Keratinocyte (primary cell): ENCODE measurements at regions not wholly inside any gene's neighbourhood (a gene's known extent, or its start where the extent isn't known, plus 50 kb on each side); places are given as distances from the start of the nearest gene placed in this dataset.

Source experiments
- DNase-seq: peaks from one replicate; pipeline ENCODE4 v3.0.0-alpha.2; 2011; ENCODE audit warnings: low read depth, missing footprints, low spot score
- FAIRE-seq: peaks from 2 replicates; lab custom pipeline; 2011; peaks lifted over from hg19 to GRCh38; lab: Jason Lieb, UNC
- H2AFZ ChIP-seq: 2 replicates; pipeline ENCODE4 v1.6.0; 2012; ENCODE audit warnings: low read length, control low read depth, inconsistent platforms; ENCODE audit not compliant: control insufficient read depth
- H3K27ac ChIP-seq: 2 replicates; pipeline ENCODE4 v1.5.1; 2011; ENCODE audit warnings: low read length; ENCODE audit not compliant: control insufficient read depth, insufficient read depth
- H3K27me3 ChIP-seq: 3 replicates; pipeline ENCODE4 v1.6.0; 2011; ENCODE audit warnings: low read length; ENCODE audit not compliant: control insufficient read depth, insufficient read depth; ENCODE audit errors: extremely low read depth
- H3K36me3 ChIP-seq, 2 experiments: 2 replicates in 1 of 2; 3 replicates in 1 of 2; pipeline ENCODE4 v1.5.1; 2011; ENCODE audit warnings: low read length in 2 of 2, mild to moderate bottlenecking in 1 of 2; ENCODE audit not compliant: control insufficient read depth in 2 of 2, insufficient read depth in 2 of 2; ENCODE audit errors: extremely low read depth in 1 of 2
- H3K4me1 ChIP-seq: 3 replicates; pipeline ENCODE4 v1.5.1; 2011; ENCODE audit warnings: low read length; ENCODE audit not compliant: control insufficient read depth, insufficient read depth; ENCODE audit errors: extremely low read depth
- H3K4me2 ChIP-seq: 3 replicates; pipeline ENCODE4 v1.6.0; 2011; ENCODE audit warnings: low read depth, low read length; ENCODE audit not compliant: control insufficient read depth, insufficient read depth; ENCODE audit errors: extremely low read depth
- H3K4me3 ChIP-seq, 3 experiments: fragments of 200-600 bp in 1 of 3; sonication (generic) in 1 of 3; 2 replicates in 2 of 3; 3 replicates in 1 of 3; pipeline ENCODE4 v1.5.1; 2011 to 2016; ENCODE audit warnings: low read length in 3 of 3, mild to moderate bottlenecking in 3 of 3, control low read depth in 2 of 3, inconsistent platforms in 1 of 3, low read depth in 1 of 3, mixed read lengths in 1 of 3, mixed run types in 1 of 3, moderate library complexity in 1 of 3; ENCODE audit not compliant: control insufficient read depth in 2 of 3, insufficient read depth in 2 of 3; ENCODE audit errors: extremely low read depth in 1 of 3
- H3K79me2 ChIP-seq: 2 replicates; pipeline ENCODE4 v1.6.0; 2012; ENCODE audit warnings: low read length; ENCODE audit not compliant: control insufficient read depth, insufficient read depth
- H3K9ac ChIP-seq: 3 replicates; pipeline ENCODE4 v1.6.0; 2011; ENCODE audit warnings: low read length; ENCODE audit not compliant: control insufficient read depth, insufficient read depth; ENCODE audit errors: extremely low read depth
- H3K9me1 ChIP-seq: 3 replicates; pipeline ENCODE4 v1.6.0; 2011; ENCODE audit warnings: low read length; ENCODE audit not compliant: control insufficient read depth, insufficient read depth; ENCODE audit errors: extremely low read depth
- H3K9me3 ChIP-seq: 2 replicates; pipeline ENCODE4 v1.5.1; 2012; ENCODE audit warnings: low read depth, low read length; ENCODE audit not compliant: control insufficient read depth
- H4K20me1 ChIP-seq: 3 replicates; pipeline ENCODE4 v1.6.0; 2011; ENCODE audit warnings: low read length; ENCODE audit not compliant: control insufficient read depth, insufficient read depth; ENCODE audit errors: extremely low read depth
- CTCF ChIP-seq, 3 experiments: IDR thresholded peaks in 1 of 3; conservative IDR thresholded peaks in 1 of 3; optimal IDR thresholded peaks in 1 of 3; 2 replicates in 2 of 3; 3 replicates in 1 of 3; pipeline versions ENCODE3 to v1.5.1; 2011; ENCODE audit warnings: low read length in 3 of 3, mild to moderate bottlenecking in 3 of 3, moderate library complexity in 2 of 3, control low read depth in 1 of 3, inconsistent platforms in 1 of 3; ENCODE audit not compliant: insufficient read depth in 2 of 3; ENCODE audit errors: extremely low read depth in 1 of 3
- EZH2 ChIP-seq: IDR thresholded peaks from one replicate; pipeline ENCODE4 v1.6.1; 2012; ENCODE audit warnings: inconsistent platforms, mild to moderate bottlenecking, low read length, moderate library complexity
- dilution Hi-C: fragments of 300-500 bp; cut with MboI; formaldehyde crosslinking; loops from one replicate; pipeline ENCODE4 v1.7.0; 2020; ENCODE audit warnings: low sequenced_read_pairs; ENCODE audit not compliant: extremely low pct_ligation_motif_present

- Histone ChIP-seq H2AFZ (no peak overlapping the region), H3K9ac (no peak overlapping the region)
- no peak for DNase-seq
Measured at GRCh38 chr3:57003676-57004075, 56.8 kb upstream of the SPATA12 start.

GRCh38 chr3:57001356-57001755, 59.1 kb upstream of the SPATA12 start:
- FAIRE-seq: no peak
- Histone ChIP-seq H3K4me3 (no peak overlapping the region), H4K20me1 (no peaks in the 10 kb centered on the region), H3K79me2 (no peaks in the 10 kb centered on the region), H3K4me1 (peaks cover 26% of the 10 kb centered on the region), H3K27me3 (no peaks in the 10 kb centered on the region), H3K4me2 (no peak overlapping the region), H3K27ac (no peak overlapping the region), H3K9me1 (no peaks in the 10 kb centered on the region), H3K36me3 (no peaks in the 10 kb centered on the region), H2AFZ (no peak overlapping the region), H3K9ac (no peak overlapping the region), H3K9me3 (no peaks in the 10 kb centered on the region)
- no peak for DNase-seq
- dilution Hi-C loops: no loop called here
- no peak for TF ChIP-seq CTCF (optimal IDR thresholded peaks at IDR 0.05 in 1 of 3, IDR thresholded peaks at IDR 0.05 in 1 of 3, conservative IDR thresholded peaks at IDR 0.05 in 1 of 3; ENCODE audit: extremely low read depth in 1 of 3, insufficient read depth in 2 of 3, low read length in 3 of 3)
- TF ChIP-seq EZH2: no peak

More at GRCh38 chr3:57003676-57004075, 56.8 kb upstream of the SPATA12 start:
- H3K9me1 ChIP-seq: no peaks in the 10 kb centered on the region
- H3K4me1 ChIP-seq: peaks cover 45% of the 10 kb centered on the region
- no peaks in the 10 kb centered on the region for H3K36me3 ChIP-seq
- H3K4me2 ChIP-seq: peak overlapping the region; percentile 68
- FAIRE-seq: peak; percentile 43
- no peaks in the 10 kb centered on the region for H3K27me3 ChIP-seq
- TF ChIP-seq EZH2: no peak
- TF ChIP-seq CTCF (optimal IDR thresholded peaks at IDR 0.05 in 1 of 3, IDR thresholded peaks at IDR 0.05 in 1 of 3, conservative IDR thresholded peaks at IDR 0.05 in 1 of 3; ENCODE audit: extremely low read depth in 1 of 3, insufficient read depth in 2 of 3, low read length in 3 of 3): no peak
- H4K20me1 ChIP-seq: no peaks in the 10 kb centered on the region
- H3K4me3 ChIP-seq: no peak overlapping the region
- dilution Hi-C loops: no loop called here
- H3K79me2 ChIP-seq: no peaks in the 10 kb centered on the region
- H3K9me3 ChIP-seq: no peaks in the 10 kb centered on the region
- peak overlapping the region; percentile 23 for H3K27ac ChIP-seq
